ENCODE measurements at regions not wholly inside any gene's neighbourhood (a gene's known extent, or its start where the extent isn't known, plus 50 kb on each side); places are given as distances from the start of the nearest gene placed in this dataset.

GRCh38 chr7:106484562-106484961 lies 176.4 kb downstream of the CCDC71L start:
- DNase-seq (ENCODE audit: low read depth): peak; percentile 97

GRCh38 chr7:106482091-106482490 lies 178.9 kb downstream of the CCDC71L start:
- DNase-seq (ENCODE audit: low read depth): no peak

- DNase-seq (ENCODE audit: low read depth): no peak
These were observed 180.3 kb downstream of the CCDC71L start for GRCh38 chr7:106480616-106481031.

GRCh38 chr7:106480161-106480579 lies 180.8 kb downstream of the CCDC71L start:
- no peak for DNase-seq (ENCODE audit: low read depth)

GRCh38 chr7:106476751-106477150 lies 184.2 kb downstream of the CCDC71L start:
- DNase-seq (ENCODE audit: low read depth): no peak

GRCh38 chr7:106472741-106473140 lies 188.0 kb upstream of the NAMPT start:
- no peak for DNase-seq (ENCODE audit: low read depth)

- no peak for DNase-seq (ENCODE audit: low read depth)
These were observed 187.1 kb upstream of the NAMPT start for GRCh38 chr7:106471686-106472440.

- DNase-seq (ENCODE audit: low read depth): no peak
These were observed 186.2 kb upstream of the NAMPT start for GRCh38 chr7:106471021-106471420.

- no peak for DNase-seq (ENCODE audit: low read depth)
These were observed 182.1 kb upstream of the NAMPT start for GRCh38 chr7:106466867-106467266.

GRCh38 chr7:106465704-106466468 lies 181.1 kb upstream of the NAMPT start:
- DNase-seq (ENCODE audit: low read depth): no peak

GRCh38 chr7:106464651-106465050 lies 179.9 kb upstream of the NAMPT start:
- no peak for DNase-seq (ENCODE audit: low read depth)

GRCh38 chr7:106463851-106464611 lies 179.2 kb upstream of the NAMPT start:
- DNase-seq (ENCODE audit: low read depth): no peak

- no peak for DNase-seq (ENCODE audit: low read depth)
These were observed 178.2 kb upstream of the NAMPT start for GRCh38 chr7:106462914-106463482.

- DNase-seq (ENCODE audit: low read depth): peak; percentile 63
These were observed 177.6 kb upstream of the NAMPT start for GRCh38 chr7:106462365-106462859.

GRCh38 chr7:106460792-106461254 lies 176.0 kb upstream of the NAMPT start:
- DNase-seq (ENCODE audit: low read depth): no peak

GRCh38 chr7:106459397-106460072 lies 174.8 kb upstream of the NAMPT start:
- no peak for DNase-seq (ENCODE audit: low read depth)

- no peak for DNase-seq (ENCODE audit: low read depth)
These were observed 172.9 kb upstream of the NAMPT start for GRCh38 chr7:106457678-106458077.

- no peak for DNase-seq (ENCODE audit: low read depth)
These were observed 171.5 kb upstream of the NAMPT start for GRCh38 chr7:106456329-106456728.

- no peak for DNase-seq (ENCODE audit: low read depth)
These were observed 167.5 kb upstream of the NAMPT start for GRCh38 chr7:106452031-106452851.

- no peak for DNase-seq (ENCODE audit: low read depth)
These were observed 166.4 kb upstream of the NAMPT start for GRCh38 chr7:106451171-106451570.
